ENCODE measurements at regions not wholly inside any gene's neighbourhood (a gene's known extent, or its start where the extent isn't known, plus 50 kb on each side); places are given as distances from the start of the nearest gene placed in this dataset.

GRCh38 chr9:14533867-14534640 is 159.2 kb downstream of the ZDHHC21 start:
- Histone ChIP-seq H3K27me3 (ENCODE audit: control insufficient read depth in 2 of 2, insufficient read depth in 2 of 2, low read length in 2 of 2) (no peaks in the 10 kb centered on the region), H3K4me2 (ENCODE audit: insufficient read depth, low read length) (peak overlapping the region; percentile 29), H4K20me1 (replicated peaks; ENCODE audit: control insufficient read depth, insufficient read depth, low read length) (no peaks in the 10 kb centered on the region), H3K9ac (ENCODE audit: insufficient read depth in 1 of 2, low read depth in 2 of 2, low read length in 2 of 2) (peak overlapping the region in 1 of 2 experiments; percentile 54; a peak in 2 of 4 replicates), H3K9me3 (replicated peaks; ENCODE audit: control insufficient read depth, insufficient read depth, low read depth, low read length) (no peaks in the 10 kb centered on the region), H3K4me3 (no peak overlapping the region), H3K79me2 (ENCODE audit: control insufficient read depth, insufficient read depth, low read length) (peaks cover 21% of the 10 kb centered on the region), H3K36me3 (ENCODE audit: control insufficient read depth, insufficient read depth, low read length) (no peaks in the 10 kb centered on the region), H3K27ac (ENCODE audit: extremely low read depth, low read depth, low read length) (no peak overlapping the region), H3K4me1 (replicated peaks in 1 of 2; ENCODE audit: control insufficient read depth in 2 of 2, insufficient read depth in 2 of 2, low read length in 2 of 2) (peaks cover 15 to 40% of the 10 kb centered on the region in 2 experiments), H3K9me1 (ENCODE audit: control insufficient read depth, insufficient read depth, low read length) (no peaks in the 10 kb centered on the region), H2AFZ (ENCODE audit: low read depth, low read length) (peak overlapping the region; percentile 47)
- WGBS (ENCODE audit: insufficient coverage, low coverage, missing lambda C conversion rate): 45% methylated on average over 11 of the region's 20 CpGs
- CTCF ChIA-PET (ENCODE audit: low intra/inter-chr PET ratio): no interaction called here
- POLR2A ChIA-PET: interaction anchor here (1.2 kb wide), 1 partner anchor 30 kb away, joined by 3 read pairs; no protein-coding TSS in a partner anchor
- no TSS peak for BruUV-seq (replicated peaks)
- DNase-seq (ENCODE audit: extremely low read depth in 1 of 4, low spot score in 3 of 4): no peak
- peak; percentile 45; the same call in 1 of the 2 replicates for TF ChIP-seq CREM (IDR thresholded peaks at IDR 0.05; ENCODE audit: low read depth)
- TF ChIP-seq RCOR1 (IDR thresholded peaks at IDR 0.05; ENCODE audit: borderline replicate concordance in 1 of 2, low read depth in 2 of 2, low read length in 2 of 2): 0 out of 4 replicates have a peak, but pooled peaks of 1 of the 2 experiments have one; percentile 22
- TF ChIP-seq ZKSCAN1 (IDR thresholded peaks at IDR 0.05; ENCODE audit: low read depth, low read length): peak; percentile 77
- no peak for TF ChIP-seq DMBX1 (CRISPR knock-in tag; IDR thresholded peaks at IDR 0.05; ENCODE audit: borderline replicate concordance)
- no peak for TF ChIP-seq SMAD1 (IDR thresholded peaks at IDR 0.05; ENCODE audit: low read depth, low read length, partially characterized antibody)
- 0 out of 2 replicates have a peak, but pooled peaks have one; percentile 18 for TF ChIP-seq DPF2 (IDR thresholded peaks at IDR 0.05)
- no peak for TF ChIP-seq EZH2 (IDR thresholded peaks at IDR 0.05; ENCODE audit: borderline replicate concordance, low read depth, low read length)
- no peak for TF ChIP-seq CREB3 (tag; conservative IDR thresholded peaks at IDR 0.05; ENCODE audit: low read depth)
- peak; percentile 58; the same call in 1 of the 2 replicates for TF ChIP-seq CTBP1 (IDR thresholded peaks at IDR 0.05; ENCODE audit: borderline replicate concordance)
- no peak for TF ChIP-seq SIRT6 (IDR thresholded peaks at IDR 0.05; ENCODE audit: low read depth, low read length)
- TF ChIP-seq U2AF1 (optimal IDR thresholded peaks at IDR 0.05; ENCODE audit: low read depth, low read length): no peak
- TF ChIP-seq ZNF41 (CRISPR knock-in tag; conservative IDR thresholded peaks at IDR 0.05): no peak
- TF ChIP-seq ELF1 (tag; IDR thresholded peaks at IDR 0.05): 0 out of 2 replicates have a peak, but pooled peaks have one; percentile 16
- TF ChIP-seq MYBL2 (IDR thresholded peaks at IDR 0.05; ENCODE audit: low read depth): no peak
- no peak for TF ChIP-seq MYBL2 (CRISPR knock-in tag; IDR thresholded peaks at IDR 0.05; ENCODE audit: borderline replicate concordance)
- TF ChIP-seq BRF1 (IDR thresholded peaks at IDR 0.05; ENCODE audit: borderline replicate concordance, extremely low read depth, insufficient read length): no peak
- in situ Hi-C loops (cut with MboI): no loop called here
- no peak for ATAC-seq
- peak; percentile 73 for FAIRE-seq
- intact Hi-C loops (cut with micrococcal nuclease): no loop called here

All from K562 (cell line).